ENCODE measurements at regions not wholly inside any gene's neighbourhood (a gene's known extent, or its start where the extent isn't known, plus 50 kb on each side); places are given as distances from the start of the nearest gene placed in this dataset.

- no peaks in the 10 kb centered on the region for H3K36me3 ChIP-seq (ENCODE audit: control insufficient read depth in 1 of 2, insufficient read depth in 2 of 2, low read length in 2 of 2)
Measured at GRCh38 chr5:83001796-83002381, 75.3 kb downstream of the TMEM167A start.

GRCh38 chr5:83000922-83001321 lies 76.3 kb downstream of the TMEM167A start:
- H3K36me3 ChIP-seq (ENCODE audit: control insufficient read depth in 1 of 2, insufficient read depth in 2 of 2, low read length in 2 of 2) = no peaks in the 10 kb centered on the region
- no peak overlapping the region for H4K91ac ChIP-seq (ENCODE audit: low read depth, low read length)
- DNase-seq = no peak
- H3K27me3 ChIP-seq (ENCODE audit: insufficient read depth, low read length) = no peaks in the 10 kb centered on the region
- H3K79me2 ChIP-seq (ENCODE audit: control insufficient read depth, insufficient read depth, low read length, poor library complexity) = no peaks in the 10 kb centered on the region
- H4K8ac ChIP-seq (ENCODE audit: low read depth, low read length) = no peak overlapping the region
- no peaks in the 10 kb centered on the region for H3K79me1 ChIP-seq (ENCODE audit: low read length)
- H3K4me3 ChIP-seq (ENCODE audit: low read depth, low read length) = no peak overlapping the region
- no peak overlapping the region for H2AK5ac ChIP-seq (ENCODE audit: low read length)
- H3K4me1 ChIP-seq (ENCODE audit: control insufficient read depth in 1 of 2, insufficient read depth in 2 of 2, low read length in 2 of 2) = no peaks in the 10 kb centered on the region
- H4K12ac ChIP-seq (ENCODE audit: low read depth, low read length) = no peak overlapping the region
- H2BK12ac ChIP-seq (ENCODE audit: low read length) = no peak overlapping the region
- H3K23ac ChIP-seq (ENCODE audit: low read length) = no peak overlapping the region
- H3K4me2 ChIP-seq (ENCODE audit: low read length) = no peak overlapping the region
- H3K18ac ChIP-seq (ENCODE audit: low read length) = no peak overlapping the region
- no CpG with 5 or more reads among the region's 1 CpG for WGBS (ENCODE audit: extremely low coverage, insufficient coverage, insufficient read length)
- no peak overlapping the region for H3K4ac ChIP-seq (ENCODE audit: low read depth, low read length)
- no peak overlapping the region for H2BK5ac ChIP-seq (ENCODE audit: low read depth, low read length, poor library complexity)
- H3K14ac ChIP-seq (ENCODE audit: low read length) = no peak overlapping the region
- no peak overlapping the region for H2AFZ ChIP-seq (ENCODE audit: insufficient read depth, low read length, poor library complexity)
- no peak overlapping the region for H2BK120ac ChIP-seq (ENCODE audit: insufficient read depth, low read length, poor library complexity)
- no peaks in the 10 kb centered on the region for H3K9me3 ChIP-seq (ENCODE audit: insufficient read depth, low read depth, low read length)
- H3K9ac ChIP-seq (ENCODE audit: low read length) = no peak overlapping the region
- no peak overlapping the region for H3K27ac ChIP-seq (ENCODE audit: low read depth, low read length)

More at GRCh38 chr5:83001796-83002381, 75.3 kb downstream of the TMEM167A start:
- no CpG with 5 or more reads among the region's 9 CpGs for WGBS (ENCODE audit: extremely low coverage, insufficient coverage, insufficient read length)
- H3K9me3 ChIP-seq (ENCODE audit: insufficient read depth, low read depth, low read length) = no peaks in the 10 kb centered on the region
- H3K9ac ChIP-seq (ENCODE audit: low read length) = no peak overlapping the region
- H3K23ac ChIP-seq (ENCODE audit: low read length) = no peak overlapping the region
- H3K79me1 ChIP-seq (ENCODE audit: low read length) = no peaks in the 10 kb centered on the region
- no peak for DNase-seq
- H2AFZ ChIP-seq (ENCODE audit: insufficient read depth, low read length, poor library complexity) = no peak overlapping the region
- H4K12ac ChIP-seq (ENCODE audit: low read depth, low read length) = no peak overlapping the region
- no peak overlapping the region for H3K27ac ChIP-seq (ENCODE audit: low read depth, low read length)
- H3K27me3 ChIP-seq (ENCODE audit: insufficient read depth, low read length) = no peaks in the 10 kb centered on the region
- no peak overlapping the region for H3K14ac ChIP-seq (ENCODE audit: low read length)
- H2AK5ac ChIP-seq (ENCODE audit: low read length) = no peak overlapping the region
- H4K91ac ChIP-seq (ENCODE audit: low read depth, low read length) = no peak overlapping the region
- H2BK120ac ChIP-seq (ENCODE audit: insufficient read depth, low read length, poor library complexity) = no peak overlapping the region
- no peak overlapping the region for H2BK5ac ChIP-seq (ENCODE audit: low read depth, low read length, poor library complexity)
- H3K4me3 ChIP-seq (ENCODE audit: low read depth, low read length) = no peak overlapping the region
- no peak overlapping the region for H3K4ac ChIP-seq (ENCODE audit: low read depth, low read length)
- no peak overlapping the region for H3K4me2 ChIP-seq (ENCODE audit: low read length)
- H2BK12ac ChIP-seq (ENCODE audit: low read length) = no peak overlapping the region
- H3K4me1 ChIP-seq (ENCODE audit: control insufficient read depth in 1 of 2, insufficient read depth in 2 of 2, low read length in 2 of 2) = no peaks in the 10 kb centered on the region
- H4K8ac ChIP-seq (ENCODE audit: low read depth, low read length) = no peak overlapping the region
- no peak overlapping the region for H3K18ac ChIP-seq (ENCODE audit: low read length)
- no peaks in the 10 kb centered on the region for H3K79me2 ChIP-seq (ENCODE audit: control insufficient read depth, insufficient read depth, low read length, poor library complexity)

- Histone ChIP-seq H3K4ac (ENCODE audit: low read depth, low read length) (no peak overlapping the region), H2AK5ac (ENCODE audit: low read length) (no peak overlapping the region), H3K27me3 (ENCODE audit: insufficient read depth, low read length) (no peaks in the 10 kb centered on the region), H2BK12ac (ENCODE audit: low read length) (no peak overlapping the region), H3K9me3 (ENCODE audit: insufficient read depth, low read depth, low read length) (no peaks in the 10 kb centered on the region), H3K27ac (ENCODE audit: low read depth, low read length) (no peak overlapping the region), H3K79me2 (ENCODE audit: control insufficient read depth, insufficient read depth, low read length, poor library complexity) (no peaks in the 10 kb centered on the region), H4K91ac (ENCODE audit: low read depth, low read length) (no peak overlapping the region), H2BK5ac (ENCODE audit: low read depth, low read length, poor library complexity) (no peak overlapping the region), H2AFZ (ENCODE audit: insufficient read depth, low read length, poor library complexity) (no peak overlapping the region), H3K79me1 (ENCODE audit: low read length) (no peaks in the 10 kb centered on the region), H4K8ac (ENCODE audit: low read depth, low read length) (no peak overlapping the region), H4K12ac (ENCODE audit: low read depth, low read length) (no peak overlapping the region), H3K9ac (ENCODE audit: low read length) (no peak overlapping the region), H3K18ac (ENCODE audit: low read length) (no peak overlapping the region), H3K36me3 (ENCODE audit: control insufficient read depth in 1 of 2, insufficient read depth in 2 of 2, low read length in 2 of 2) (no peaks in the 10 kb centered on the region), H3K4me3 (ENCODE audit: low read depth, low read length) (no peak overlapping the region), H2BK120ac (ENCODE audit: insufficient read depth, low read length, poor library complexity) (no peak overlapping the region), H3K4me2 (ENCODE audit: low read length) (no peak overlapping the region), H3K4me1 (ENCODE audit: control insufficient read depth in 1 of 2, insufficient read depth in 2 of 2, low read length in 2 of 2) (no peaks in the 10 kb centered on the region), H3K23ac (ENCODE audit: low read length) (no peak overlapping the region), H3K14ac (ENCODE audit: low read length) (no peak overlapping the region)
- WGBS (ENCODE audit: extremely low coverage, insufficient coverage, insufficient read length) = no CpG with 5 or more reads among the region's 2 CpGs
- DNase-seq = no peak
Measured at GRCh38 chr5:83000428-83000827, 76.8 kb downstream of the TMEM167A start.

GRCh38 chr5:82993416-82993815 lies 83.8 kb downstream of the TMEM167A start:
- DNase-seq = no peak
- no peak overlapping the region for H3K18ac ChIP-seq (ENCODE audit: low read length)
- no peak overlapping the region for H2BK120ac ChIP-seq (ENCODE audit: insufficient read depth, low read length, poor library complexity)
- H3K27ac ChIP-seq (ENCODE audit: low read depth, low read length) = no peak overlapping the region
- H3K9me3 ChIP-seq (ENCODE audit: insufficient read depth, low read depth, low read length) = no peaks in the 10 kb centered on the region
- no peak overlapping the region for H3K4me2 ChIP-seq (ENCODE audit: low read length)
- no peak overlapping the region for H3K14ac ChIP-seq (ENCODE audit: low read length)
- H3K79me2 ChIP-seq (ENCODE audit: control insufficient read depth, insufficient read depth, low read length, poor library complexity) = no peaks in the 10 kb centered on the region
- no peak overlapping the region for H4K8ac ChIP-seq (ENCODE audit: low read depth, low read length)
- no peak overlapping the region for H4K12ac ChIP-seq (ENCODE audit: low read depth, low read length)
- H4K91ac ChIP-seq (ENCODE audit: low read depth, low read length) = no peak overlapping the region
- no peak overlapping the region for H3K23ac ChIP-seq (ENCODE audit: low read length)
- no peak overlapping the region for H3K4ac ChIP-seq (ENCODE audit: low read depth, low read length)
- H3K79me1 ChIP-seq (ENCODE audit: low read length) = no peaks in the 10 kb centered on the region
- WGBS (ENCODE audit: extremely low coverage, insufficient coverage, insufficient read length) = no CpG with 5 or more reads among the region's 1 CpG
- peaks cover 0 to 4% of the 10 kb centered on the region in 2 experiments for H3K4me1 ChIP-seq (ENCODE audit: control insufficient read depth in 1 of 2, insufficient read depth in 2 of 2, low read length in 2 of 2)
- no peak overlapping the region for H2BK12ac ChIP-seq (ENCODE audit: low read length)
- no peak overlapping the region for H3K4me3 ChIP-seq (ENCODE audit: low read depth, low read length)
- no peak overlapping the region for H2BK5ac ChIP-seq (ENCODE audit: low read depth, low read length, poor library complexity)
- H3K9ac ChIP-seq (ENCODE audit: low read length) = no peak overlapping the region
- no peak overlapping the region for H2AFZ ChIP-seq (ENCODE audit: insufficient read depth, low read length, poor library complexity)
- H3K27me3 ChIP-seq (ENCODE audit: insufficient read depth, low read length) = no peaks in the 10 kb centered on the region
- H2AK5ac ChIP-seq (ENCODE audit: low read length) = no peak overlapping the region
- H3K36me3 ChIP-seq (ENCODE audit: control insufficient read depth in 1 of 2, insufficient read depth in 2 of 2, low read length in 2 of 2) = no peaks in the 10 kb centered on the region

All from trophoblast cell (in vitro differentiated cells and primary cell).